ENCODE measurements at regions not wholly inside any gene's neighbourhood (a gene's known extent, or its start where the extent isn't known, plus 50 kb on each side); places are given as distances from the start of the nearest gene placed in this dataset.

GRCh38 chrX:23513121-23513520 is 154.2 kb upstream of the PRDX4 start:
- DNase-seq (ENCODE audit: low read depth, low spot score) (no peak), FAIRE-seq (no peak)
- Histone ChIP-seq H3K9me3 (replicated peaks; ENCODE audit: control insufficient read depth, insufficient read depth, low read length) (no peaks in the 10 kb centered on the region), H3K4me2 (ENCODE audit: insufficient read depth, low read length) (no peak overlapping the region), H2AFZ (ENCODE audit: low read depth, low read length) (no peak overlapping the region), H3K9me1 (replicated peaks; ENCODE audit: control insufficient read depth, extremely low read depth, insufficient read depth, low read length) (no peaks in the 10 kb centered on the region), H4K20me1 (replicated peaks; ENCODE audit: control insufficient read depth, extremely low read depth, insufficient read depth, low read length) (no peaks in the 10 kb centered on the region), H3K27ac (ENCODE audit: insufficient read depth, low read depth, low read length) (no peak overlapping the region), H3K9ac (replicated peaks; ENCODE audit: extremely low read depth, insufficient read depth, low read length) (no peak overlapping the region), H3K36me3 (ENCODE audit: control insufficient read depth in 2 of 2, extremely low read depth in 1 of 2, insufficient read depth in 2 of 2, low read length in 2 of 2) (no peaks in the 10 kb centered on the region), H3K79me2 (ENCODE audit: control insufficient read depth, insufficient read depth, low read length) (no peaks in the 10 kb centered on the region), H3K4me3 (replicated peaks in 1 of 3; ENCODE audit: insufficient read depth in 1 of 3, low read depth in 1 of 3, low read length in 3 of 3) (no peak overlapping the region), H3K4me1 (ENCODE audit: control insufficient read depth, extremely low read depth, insufficient read depth, low read length) (no peaks in the 10 kb centered on the region), H3K27me3 (ENCODE audit: control insufficient read depth in 2 of 2, insufficient read depth in 2 of 2, low read length in 2 of 2) (no peaks in the 10 kb centered on the region)
- no peak for TF ChIP-seq MAX (IDR thresholded peaks at IDR 0.05; ENCODE audit: insufficient read depth, insufficient read length)
- ChIA-PET CTCF (no interaction called here), POLR2A (no interaction called here)
- no TSS peak for BruUV-seq (replicated peaks)
- dilution Hi-C loops (cut with MboI; ENCODE audit: extremely low pct_ligation_motif_present, low sequenced_read_pairs), result no loop called here
- intact Hi-C loops (cut with micrococcal nuclease), result no loop called here

GRCh38 chrX:23514082-23514481 is 153.2 kb upstream of the PRDX4 start:
- H3K79me2 ChIP-seq (ENCODE audit: control insufficient read depth, insufficient read depth, low read length), result no peaks in the 10 kb centered on the region
- H3K9ac ChIP-seq (replicated peaks; ENCODE audit: extremely low read depth, insufficient read depth, low read length), result no peak overlapping the region
- no peaks in the 10 kb centered on the region for H3K9me3 ChIP-seq (replicated peaks; ENCODE audit: control insufficient read depth, insufficient read depth, low read length)
- H3K4me2 ChIP-seq (ENCODE audit: insufficient read depth, low read length), result no peak overlapping the region
- no peaks in the 10 kb centered on the region for H4K20me1 ChIP-seq (replicated peaks; ENCODE audit: control insufficient read depth, extremely low read depth, insufficient read depth, low read length)
- POLR2A ChIA-PET, result no interaction called here
- dilution Hi-C loops (cut with MboI; ENCODE audit: extremely low pct_ligation_motif_present, low sequenced_read_pairs), result no loop called here
- no TSS peak for BruUV-seq (replicated peaks)
- no peaks in the 10 kb centered on the region for H3K27me3 ChIP-seq (ENCODE audit: control insufficient read depth in 2 of 2, insufficient read depth in 2 of 2, low read length in 2 of 2)
- TF ChIP-seq CTCF (IDR thresholded peaks at IDR 0.05; ENCODE audit: extremely low read depth in 1 of 2, insufficient read depth in 1 of 2, low read depth in 1 of 2, low read length in 2 of 2), result no peak
- no peak for TF ChIP-seq EZH2 (IDR thresholded peaks at IDR 0.05; ENCODE audit: borderline replicate concordance, low read depth, low read length, severe bottlenecking)
- no peak for TF ChIP-seq MYC (IDR thresholded peaks at IDR 0.05; ENCODE audit: low read depth, low read length)
- TF ChIP-seq MAX (IDR thresholded peaks at IDR 0.05; ENCODE audit: insufficient read depth, insufficient read length), result no peak
- no peak for TF ChIP-seq JUN (IDR thresholded peaks at IDR 0.05; ENCODE audit: borderline replicate concordance, insufficient read depth, insufficient read length, low read depth)
- no peak for TF ChIP-seq POLR2A (IDR thresholded peaks at IDR 0.05; ENCODE audit: low read depth, low read length)
- TF ChIP-seq GATA2 (IDR thresholded peaks at IDR 0.05; ENCODE audit: insufficient read depth, insufficient read length, low read depth, low read length), result no peak
- TF ChIP-seq POLR2AphosphoS5 (IDR thresholded peaks at IDR 0.05; ENCODE audit: insufficient read depth, low read depth, low read length), result no peak
- TF ChIP-seq FOS (IDR thresholded peaks at IDR 0.05; ENCODE audit: borderline replicate concordance, insufficient read depth, low read length), result no peak
- FAIRE-seq (no peak), DNase-seq (ENCODE audit: low read depth, low spot score) (no peak)
- H3K4me3 ChIP-seq (replicated peaks in 1 of 3; ENCODE audit: insufficient read depth in 1 of 3, low read depth in 1 of 3, low read length in 3 of 3), result no peak overlapping the region
- H3K4me1 ChIP-seq (ENCODE audit: control insufficient read depth, extremely low read depth, insufficient read depth, low read length), result no peaks in the 10 kb centered on the region
- H3K36me3 ChIP-seq (ENCODE audit: control insufficient read depth in 2 of 2, extremely low read depth in 1 of 2, insufficient read depth in 2 of 2, low read length in 2 of 2), result no peaks in the 10 kb centered on the region
- intact Hi-C loops (cut with micrococcal nuclease), result no loop called here
- H3K27ac ChIP-seq (ENCODE audit: insufficient read depth, low read depth, low read length), result no peak overlapping the region
- no peak overlapping the region for H2AFZ ChIP-seq (ENCODE audit: low read depth, low read length)
- CTCF ChIA-PET, result no interaction called here
- no peaks in the 10 kb centered on the region for H3K9me1 ChIP-seq (replicated peaks; ENCODE audit: control insufficient read depth, extremely low read depth, insufficient read depth, low read length)

Data from endothelial cell of umbilical vein (primary cell).